GM19239 (cell line): ENCODE measurements at regions not wholly inside any gene's neighbourhood (a gene's known extent, or its start where the extent isn't known, plus 50 kb on each side); places are given as distances from the start of the nearest gene placed in this dataset.
"Not testable (repeated sequence)": the region's sequence is repeated elsewhere in the genome, so short reads cannot be mapped to it uniquely, and the experiment has no call there.

ENCODE experiments used
- DNase-seq: peaks from one replicate; pipeline ENCODE4 v3.0.0; 2011; ENCODE audit warnings: low spot score; ENCODE audit not compliant: insufficient read length
- FAIRE-seq: peaks from 2 replicates; lab custom pipeline; 2011; peaks lifted over from hg19 to GRCh38; lab: Jason Lieb, UNC

GRCh38 chr2:176922545-176922944 is 290.0 kb upstream of the HNRNPA3 start:
- not testable (repeated sequence) for DNase-seq, FAIRE-seq

DNA sequence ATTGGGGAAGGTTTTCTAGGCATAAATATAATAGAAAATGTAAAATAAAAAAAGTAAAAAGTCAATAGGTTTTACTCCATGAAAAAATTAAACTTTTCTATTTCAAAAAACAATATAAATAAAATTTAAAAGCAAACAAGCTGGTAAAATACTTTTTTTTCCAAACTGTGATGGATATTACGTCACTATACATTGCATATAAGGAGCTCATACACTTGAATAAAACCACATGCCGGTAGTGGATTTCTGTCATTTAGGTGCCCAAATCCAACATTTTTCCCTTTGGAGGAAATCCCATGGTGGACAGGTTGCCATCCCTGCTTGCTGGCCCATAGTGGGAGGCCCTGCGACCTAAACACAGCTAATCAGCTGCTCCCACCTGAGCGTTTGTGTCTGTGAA is 289.4 kb upstream of the HNRNPA3 start:
- FAIRE-seq: no peak

GRCh38 chr2:176924909-176925534 is 287.6 kb upstream of the HNRNPA3 start:
- FAIRE-seq: no peak
- DNase-seq: no peak

More for the DNA sequence above, 289.4 kb upstream of the HNRNPA3 start:
- no peak for DNase-seq

GRCh38 chr2:176926453-176926852 is 286.1 kb upstream of the HNRNPA3 start:
- no peak for FAIRE-seq
- no peak for DNase-seq

GRCh38 chr2:176929387-176929786 is 283.2 kb upstream of the HNRNPA3 start:
- not testable (repeated sequence) for FAIRE-seq, DNase-seq

DNA sequence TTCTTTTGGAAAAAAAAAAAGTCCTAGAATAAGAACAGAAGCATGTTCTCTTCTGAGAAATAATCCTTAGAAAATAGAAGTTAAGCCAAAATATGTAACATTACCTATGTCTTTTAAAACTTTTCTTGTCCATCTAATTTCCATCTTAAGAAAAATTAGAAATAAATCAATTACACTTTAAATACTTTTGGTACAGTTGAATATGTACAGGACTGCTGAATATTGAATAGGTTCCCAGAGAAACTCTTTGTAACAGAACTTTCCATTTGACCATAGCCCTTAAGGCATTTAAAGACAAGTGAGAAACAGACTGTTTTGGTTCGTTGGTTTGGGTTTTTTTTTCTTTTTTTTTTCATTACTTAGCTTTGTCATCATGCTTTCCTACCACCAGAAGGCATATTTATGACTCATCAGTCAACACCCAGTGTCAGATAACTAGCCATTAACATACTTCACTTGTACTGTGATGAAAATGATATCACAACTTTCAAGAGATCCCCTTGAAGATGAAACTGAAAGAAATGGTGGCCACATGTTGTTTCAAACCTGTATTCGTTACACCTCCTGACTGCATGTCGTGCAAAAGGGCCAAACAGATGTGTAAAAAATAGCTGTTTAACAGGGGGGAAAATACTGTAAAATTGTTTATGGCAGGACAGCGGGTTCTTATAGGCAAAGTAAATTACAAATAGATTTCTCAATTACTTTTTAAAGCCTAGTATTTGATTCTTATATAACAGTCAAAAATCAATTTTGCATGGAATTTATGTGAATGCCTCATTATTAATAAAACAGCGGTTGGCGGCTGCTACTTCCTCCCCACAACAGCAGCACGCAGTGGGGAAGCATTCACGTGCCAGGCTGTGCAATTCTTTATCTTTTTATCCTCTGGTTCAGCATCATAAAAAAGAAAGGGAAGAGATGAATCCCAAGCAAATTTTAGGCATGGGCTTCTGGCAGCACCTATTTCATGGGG is 280.7 kb upstream of the HNRNPA3 start:
- peak; percentile 99 for FAIRE-seq

DNA sequence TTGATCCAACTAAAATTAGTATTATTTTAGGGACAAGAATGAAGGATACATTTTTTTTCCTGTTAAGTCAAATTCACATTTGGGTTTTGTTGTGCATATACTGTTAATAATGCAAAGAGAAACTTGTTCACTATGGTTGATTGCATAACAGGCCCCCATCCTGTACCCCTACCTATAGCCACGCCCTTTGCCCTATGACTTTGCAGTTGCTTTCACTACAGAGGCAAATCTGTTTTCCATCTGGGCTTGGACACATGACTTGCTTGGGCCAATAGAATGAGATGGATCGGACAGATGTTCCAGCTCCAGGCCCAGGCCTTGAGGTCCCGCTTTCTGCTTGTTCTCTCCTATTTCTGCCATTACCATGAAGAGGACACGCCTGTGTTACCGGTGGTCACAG is 278.5 kb upstream of the HNRNPA3 start:
- DNase-seq: no peak
- no peak for FAIRE-seq

More for the DNA sequence above, 280.7 kb upstream of the HNRNPA3 start:
- peak; percentile 50 for DNase-seq

- DNase-seq: no peak
- FAIRE-seq: peak; percentile 57
Measured at GRCh38 chr2:176934869-176935415, 277.7 kb upstream of the HNRNPA3 start.

- FAIRE-seq: peak; percentile 88
- DNase-seq: no peak
Measured at GRCh38 chr2:176935543-176936102, 277.0 kb upstream of the HNRNPA3 start.

DNA sequence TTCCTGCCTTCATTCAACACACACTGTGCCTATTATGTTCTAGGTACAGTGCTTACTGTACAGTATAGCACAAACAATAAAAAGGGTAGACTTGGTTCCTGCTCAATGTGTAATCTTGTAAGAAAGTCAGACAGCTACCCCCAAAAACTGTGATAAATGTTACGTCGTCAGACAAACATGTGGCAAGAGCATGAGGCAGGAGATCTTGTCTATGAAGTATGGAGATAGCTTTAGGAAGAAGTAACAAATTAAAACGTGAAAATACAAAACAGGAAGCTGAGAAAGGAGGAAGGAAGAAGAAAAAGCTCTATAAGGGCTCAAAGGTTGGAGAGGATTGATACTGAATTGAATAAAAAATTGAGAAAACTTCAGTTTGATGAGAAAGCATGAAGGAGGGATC is 276.2 kb upstream of the HNRNPA3 start:
- DNase-seq (no peak), FAIRE-seq (peak; percentile 71)

- DNase-seq (no peak), FAIRE-seq (no peak)
Measured at GRCh38 chr2:176944998-176945397, 267.6 kb upstream of the HNRNPA3 start.

GRCh38 chr2:176947754-176948153 is 264.8 kb upstream of the HNRNPA3 start:
- peak; percentile 14 for FAIRE-seq

GRCh38 chr2:176951218-176951617 is 261.4 kb upstream of the HNRNPA3 start:
- FAIRE-seq, DNase-seq: not testable (repeated sequence)

More at GRCh38 chr2:176947754-176948153, 264.8 kb upstream of the HNRNPA3 start:
- no peak for DNase-seq

- no peak for DNase-seq
- FAIRE-seq: no peak
Measured at GRCh38 chr2:176956791-176957190, 255.8 kb upstream of the HNRNPA3 start.

GRCh38 chr2:176959614-176960013 is 253.0 kb upstream of the HNRNPA3 start:
- FAIRE-seq: no peak
- no peak for DNase-seq

- no peak for FAIRE-seq
- no peak for DNase-seq
Measured at GRCh38 chr2:176960061-176960460, 252.5 kb upstream of the HNRNPA3 start.

DNA sequence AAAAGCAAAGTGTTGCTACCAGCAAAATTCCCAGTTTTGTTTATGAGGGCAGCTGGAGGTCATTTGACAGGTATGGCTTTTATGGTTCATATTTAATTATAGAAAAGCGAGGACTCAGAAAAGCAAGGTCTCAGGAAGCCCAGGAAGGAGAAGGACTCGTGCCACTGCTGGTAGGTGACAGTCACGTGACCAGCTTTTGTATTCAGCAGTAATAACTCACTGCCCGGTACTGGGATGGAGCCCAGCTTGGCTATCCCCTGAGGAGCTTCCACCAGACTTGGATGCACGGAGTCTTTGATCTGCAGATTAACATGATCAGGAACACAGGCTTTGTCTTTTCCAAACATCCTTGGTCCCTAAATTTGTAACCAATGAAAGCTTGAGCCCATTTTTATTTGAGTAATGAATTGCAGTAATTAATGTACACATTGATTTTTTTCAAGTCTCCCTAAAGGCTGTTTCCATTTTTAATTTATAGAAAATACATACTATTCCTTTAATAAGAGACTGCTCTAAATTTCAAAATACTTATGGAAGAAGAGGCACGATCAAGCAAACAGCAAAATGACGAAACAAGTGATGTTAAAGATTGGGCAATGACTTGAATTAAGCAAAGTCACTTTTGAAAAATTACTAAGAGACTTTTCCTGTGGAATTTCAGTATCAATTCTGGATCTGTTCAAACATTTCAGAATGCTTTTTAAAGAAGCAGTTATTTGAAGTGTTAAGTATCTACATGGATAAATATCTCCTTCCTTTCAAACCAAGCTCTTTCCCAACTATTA is 251.7 kb upstream of the HNRNPA3 start:
- FAIRE-seq (no peak), DNase-seq (no peak)

DNA sequence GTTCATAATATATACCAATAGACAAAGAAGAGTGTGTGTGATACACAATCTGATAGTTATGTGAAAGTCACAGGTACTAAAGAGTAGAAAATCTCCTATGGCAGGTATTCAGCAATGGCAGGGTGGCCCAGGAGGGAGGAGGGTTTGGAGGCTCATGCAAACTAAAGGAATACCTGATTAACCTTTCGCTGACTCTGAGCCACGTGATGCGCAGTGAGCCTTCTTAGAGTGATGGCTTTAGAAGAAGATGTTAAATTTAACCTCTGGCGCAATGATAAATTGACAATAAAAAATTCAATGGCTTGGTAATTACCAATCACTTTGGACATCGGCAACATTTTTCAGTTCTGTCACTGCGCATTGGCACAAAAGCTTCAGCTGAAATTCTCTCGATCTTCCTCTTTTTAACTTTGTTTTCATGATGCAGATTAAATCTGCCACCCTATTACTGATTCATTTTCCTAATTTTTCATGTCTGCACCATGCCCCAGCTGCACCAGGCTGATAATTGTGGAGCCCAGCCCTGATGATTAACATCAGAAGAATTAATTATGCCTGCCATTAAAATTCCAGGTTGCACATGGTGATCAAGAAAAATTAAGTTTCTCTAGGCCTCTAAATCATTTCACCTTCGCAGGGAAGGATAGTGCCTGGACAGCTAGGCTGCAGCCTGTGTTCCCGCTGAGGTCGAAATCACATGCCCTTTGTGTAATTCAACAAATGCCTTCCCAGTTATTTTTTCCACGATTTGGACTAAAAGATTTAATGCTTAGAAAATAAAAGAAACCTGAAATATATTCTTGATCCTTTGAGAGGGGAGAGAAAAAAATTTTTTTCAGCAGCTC is 250.6 kb upstream of the HNRNPA3 start:
- FAIRE-seq (no peak), DNase-seq (no peak)
